GM23338 (cell line): ENCODE measurements at regions not wholly inside any gene's neighbourhood (a gene's known extent, or its start where the extent isn't known, plus 50 kb on each side); places are given as distances from the start of the nearest gene placed in this dataset.

ENCODE experiments used
- ATAC-seq: fragments of 200-7000 bp; cut with Tn5 transposase; 3 replicates; pipeline ENCODE4 v1.9.1; 2020
- DNase-seq: peaks from one replicate; pipeline ENCODE4 v3.0.0-alpha.2; 2015; ENCODE audit warnings: low spot score
- H2AFZ ChIP-seq: fragments of 200-600 bp; sonication (generic); 2 replicates; pipeline ENCODE4 v1.8.0; 2016; ENCODE audit warnings: antibody characterized with exemption, mild to moderate bottlenecking, moderate library complexity
- H3F3A ChIP-seq: fragments of 200-600 bp; sonication (generic); replicated peaks from 2 replicates; pipeline ENCODE4 v1.8.0; 2017; ENCODE audit warnings: antibody characterized with exemption, mixed run types, low read depth
- H3K27ac ChIP-seq: fragments of 200-600 bp; sonication (generic); 2 replicates; pipeline ENCODE4 v1.6.1; 2016; ENCODE audit warnings: low read depth
- H3K27me3 ChIP-seq: fragments of 200-600 bp; sonication (generic); 2 replicates; pipeline ENCODE4 v1.8.0; 2016; ENCODE audit warnings: mild to moderate bottlenecking, mixed run types, moderate library complexity; ENCODE audit not compliant: insufficient read depth
- H3K36me3 ChIP-seq: fragments of 200-600 bp; sonication (generic); 2 replicates; pipeline ENCODE4 v1.8.0; 2016; ENCODE audit warnings: mild to moderate bottlenecking; ENCODE audit not compliant: insufficient read depth
- H3K4me1 ChIP-seq: fragments of 200-600 bp; sonication (generic); 2 replicates; pipeline ENCODE4 v1.8.0; 2016; ENCODE audit warnings: mild to moderate bottlenecking, moderate library complexity; ENCODE audit not compliant: insufficient read depth
- H3K4me2 ChIP-seq: fragments of 200-600 bp; sonication (generic); 2 replicates; pipeline ENCODE4 v1.7.1; 2017; ENCODE audit warnings: mixed run types
- H3K4me3 ChIP-seq: fragments of 200-600 bp; sonication (generic); 2 replicates; pipeline ENCODE4 v1.6.1; 2016; ENCODE audit warnings: mixed run types
- H3K79me2 ChIP-seq: fragments of 200-600 bp; sonication (generic); replicated peaks from 2 replicates; pipeline ENCODE4 v1.8.0; 2017; ENCODE audit warnings: mild to moderate bottlenecking; ENCODE audit not compliant: insufficient read depth
- H3K9me2 ChIP-seq: fragments of 200-600 bp; sonication (generic); 2 replicates; pipeline ENCODE4 v1.8.0; 2017; ENCODE audit not compliant: insufficient read depth
- H4K20me1 ChIP-seq: fragments of 200-600 bp; sonication (generic); replicated peaks from 2 replicates; pipeline ENCODE4 v1.8.0; 2017; ENCODE audit warnings: mild to moderate bottlenecking; ENCODE audit not compliant: insufficient read depth
- H3K27ac Mint-ChIP-seq: 2 replicates; pipeline ENCODE4 v1.8.0; 2020; ENCODE audit warnings: inconsistent platforms, mild to moderate bottlenecking, moderate library complexity, mixed read lengths
- H3K27me3 Mint-ChIP-seq: 3 replicates; pipeline ENCODE4 v1.8.0; 2022; ENCODE audit warnings: low read depth, mild to moderate bottlenecking, moderate library complexity, mixed read lengths, inconsistent platforms; ENCODE audit not compliant: insufficient read depth, poor library complexity
- H3K36me3 Mint-ChIP-seq: 3 replicates; pipeline ENCODE4 v1.8.0; 2021; ENCODE audit warnings: low read depth, mild to moderate bottlenecking, inconsistent platforms, moderate library complexity, mixed read lengths
- H3K4me1 Mint-ChIP-seq: 3 replicates; pipeline ENCODE4 v1.8.0; 2020; ENCODE audit warnings: mild to moderate bottlenecking, inconsistent platforms, mixed read lengths
- H3K4me3 Mint-ChIP-seq: 3 replicates; pipeline ENCODE4 v1.8.0; 2021; ENCODE audit warnings: moderate library complexity, mild to moderate bottlenecking, inconsistent platforms, mixed read lengths
- H3K9me3 Mint-ChIP-seq: 3 replicates; pipeline ENCODE4 v1.8.0; 2020; ENCODE audit warnings: moderate library complexity, mild to moderate bottlenecking, inconsistent platforms, mixed read lengths
- CREB1 ChIP-seq: fragments of 250-450 bp; sonication (Bioruptor Pico); IDR thresholded peaks from 2 replicates; pipeline ENCODE4 v1.5.0; 2020; ENCODE audit warnings: low read depth, mild to moderate bottlenecking, moderate library complexity
- EZH2 ChIP-seq: fragments of 200-600 bp; sonication (generic); IDR thresholded peaks from one replicate; pipeline ENCODE4 v1.8.0; 2017; ENCODE audit warnings: antibody characterized with exemption, mild to moderate bottlenecking, low read depth; ENCODE audit not compliant: unreplicated experiment
- EZH2phosphoT487 ChIP-seq: fragments of 200-600 bp; sonication (generic); IDR thresholded peaks from one replicate; pipeline ENCODE4 v1.8.1; 2018; ENCODE audit warnings: antibody characterized with exemption; ENCODE audit not compliant: unreplicated experiment
- JUNB ChIP-seq: IDR thresholded peaks from one replicate; pipeline ENCODE4 v1.6.1; 2016; ENCODE audit warnings: antibody characterized with exemption; ENCODE audit not compliant: unreplicated experiment
- NANOG ChIP-seq: IDR thresholded peaks from 2 replicates; pipeline ENCODE4 v1.6.1; 2016; ENCODE audit warnings: antibody characterized with exemption, borderline replicate concordance
- POLR2AphosphoS5 ChIP-seq: IDR thresholded peaks from 2 replicates; pipeline ENCODE4 v1.6.1; 2016; ENCODE audit warnings: antibody characterized with exemption, low read depth
- STAT1 ChIP-seq: IDR thresholded peaks from one replicate; pipeline ENCODE4 v1.6.1; 2016; ENCODE audit warnings: antibody characterized with exemption; ENCODE audit not compliant: unreplicated experiment
- ZNF114 ChIP-seq: fragments of 250-450 bp; sonication (Bioruptor Pico); IDR thresholded peaks from 2 replicates; pipeline ENCODE4 v1.5.0; 2020; ENCODE audit warnings: mild to moderate bottlenecking, moderate library complexity
- ZNF331 ChIP-seq: fragments of 250-450 bp; sonication (Bioruptor Pico); IDR thresholded peaks from 2 replicates; pipeline ENCODE4 v1.5.0; 2020; ENCODE audit warnings: low read depth, mild to moderate bottlenecking, moderate library complexity
- TF ChIP-seq, protein P1 (sequence below): fragments of 250-450 bp; sonication (Bioruptor Pico); IDR thresholded peaks from 2 replicates; pipeline ENCODE4 v1.5.0; 2020; ENCODE audit warnings: mild to moderate bottlenecking, moderate library complexity
- TF ChIP-seq, protein P2 (sequence below): IDR thresholded peaks from one replicate; pipeline ENCODE4 v1.6.1; 2018; ENCODE audit warnings: antibody characterized with exemption; ENCODE audit not compliant: unreplicated experiment
- TF ChIP-seq, protein P3 (sequence below): IDR thresholded peaks from 2 replicates; pipeline ENCODE4 v1.6.1; 2016; ENCODE audit warnings: antibody characterized with exemption
- TF ChIP-seq, protein P4 (sequence below), 2 experiments: fragments of 200-600 bp in 1 of 2; sonication (generic) in 1 of 2; conservative IDR thresholded peaks; 2 replicates each; pipeline versions ENCODE4 v1.5.1 to v1.6.1; 2016 to 2017; ENCODE audit warnings: antibody characterized with exemption in 2 of 2, low read depth in 2 of 2, mild to moderate bottlenecking in 2 of 2, moderate library complexity in 1 of 2

DNA sequence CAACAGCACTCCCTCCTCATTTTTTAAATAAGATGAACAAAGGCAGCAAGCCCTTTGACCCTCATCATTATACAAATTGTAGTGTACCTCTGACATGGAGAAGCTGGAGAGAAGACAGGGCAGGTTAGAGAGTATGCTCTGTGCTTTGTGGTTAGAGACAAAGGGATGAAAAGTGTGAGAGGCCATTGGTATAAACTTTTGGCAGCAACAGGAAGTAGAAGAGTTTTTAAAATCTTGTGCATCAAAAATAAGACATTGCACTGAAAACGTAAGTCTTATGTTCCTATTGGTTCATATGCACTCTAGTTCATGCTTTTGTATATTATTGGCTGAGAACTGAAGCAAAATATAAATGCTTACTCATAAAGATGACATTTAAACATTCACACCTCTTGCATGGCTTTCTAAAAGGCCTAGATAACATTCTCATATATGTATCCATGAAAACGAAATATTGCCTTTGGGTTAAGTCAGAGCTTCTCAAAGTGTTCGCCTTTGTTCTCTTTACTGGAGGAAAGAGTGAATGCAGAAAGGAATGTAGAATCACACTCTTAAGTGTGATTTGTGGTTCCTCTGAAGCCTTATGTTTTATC, 158.0 kb downstream of the PALM2AKAP2 start:
- H3K27me3 Mint-ChIP-seq, result no peaks in the 10 kb centered on the region
- Histone ChIP-seq H4K20me1 (no peaks in the 10 kb centered on the region), H3K27me3 (no peaks in the 10 kb centered on the region), H3K36me3 (no peaks in the 10 kb centered on the region), H2AFZ (no peak overlapping the region), H3K4me2 (no peak overlapping the region), H3K4me3 (no peak overlapping the region), H3F3A (no peaks in the 10 kb centered on the region), H3K27ac (no peak overlapping the region), H3K9me2 (0 out of 2 replicates have a peak, but pooled peaks cover 2% of the 10 kb centered on the region), H3K4me1 (no peaks in the 10 kb centered on the region), H3K79me2 (no peaks in the 10 kb centered on the region)
- H3K9me3 Mint-ChIP-seq, result no peaks in the 10 kb centered on the region
- ATAC-seq (no peak), DNase-seq (no peak)
- no peak overlapping the region for H3K27ac Mint-ChIP-seq
- no peak overlapping the region for H3K4me3 Mint-ChIP-seq
- no peaks in the 10 kb centered on the region for H3K36me3 Mint-ChIP-seq
- TF ChIP-seq, protein P1, sequence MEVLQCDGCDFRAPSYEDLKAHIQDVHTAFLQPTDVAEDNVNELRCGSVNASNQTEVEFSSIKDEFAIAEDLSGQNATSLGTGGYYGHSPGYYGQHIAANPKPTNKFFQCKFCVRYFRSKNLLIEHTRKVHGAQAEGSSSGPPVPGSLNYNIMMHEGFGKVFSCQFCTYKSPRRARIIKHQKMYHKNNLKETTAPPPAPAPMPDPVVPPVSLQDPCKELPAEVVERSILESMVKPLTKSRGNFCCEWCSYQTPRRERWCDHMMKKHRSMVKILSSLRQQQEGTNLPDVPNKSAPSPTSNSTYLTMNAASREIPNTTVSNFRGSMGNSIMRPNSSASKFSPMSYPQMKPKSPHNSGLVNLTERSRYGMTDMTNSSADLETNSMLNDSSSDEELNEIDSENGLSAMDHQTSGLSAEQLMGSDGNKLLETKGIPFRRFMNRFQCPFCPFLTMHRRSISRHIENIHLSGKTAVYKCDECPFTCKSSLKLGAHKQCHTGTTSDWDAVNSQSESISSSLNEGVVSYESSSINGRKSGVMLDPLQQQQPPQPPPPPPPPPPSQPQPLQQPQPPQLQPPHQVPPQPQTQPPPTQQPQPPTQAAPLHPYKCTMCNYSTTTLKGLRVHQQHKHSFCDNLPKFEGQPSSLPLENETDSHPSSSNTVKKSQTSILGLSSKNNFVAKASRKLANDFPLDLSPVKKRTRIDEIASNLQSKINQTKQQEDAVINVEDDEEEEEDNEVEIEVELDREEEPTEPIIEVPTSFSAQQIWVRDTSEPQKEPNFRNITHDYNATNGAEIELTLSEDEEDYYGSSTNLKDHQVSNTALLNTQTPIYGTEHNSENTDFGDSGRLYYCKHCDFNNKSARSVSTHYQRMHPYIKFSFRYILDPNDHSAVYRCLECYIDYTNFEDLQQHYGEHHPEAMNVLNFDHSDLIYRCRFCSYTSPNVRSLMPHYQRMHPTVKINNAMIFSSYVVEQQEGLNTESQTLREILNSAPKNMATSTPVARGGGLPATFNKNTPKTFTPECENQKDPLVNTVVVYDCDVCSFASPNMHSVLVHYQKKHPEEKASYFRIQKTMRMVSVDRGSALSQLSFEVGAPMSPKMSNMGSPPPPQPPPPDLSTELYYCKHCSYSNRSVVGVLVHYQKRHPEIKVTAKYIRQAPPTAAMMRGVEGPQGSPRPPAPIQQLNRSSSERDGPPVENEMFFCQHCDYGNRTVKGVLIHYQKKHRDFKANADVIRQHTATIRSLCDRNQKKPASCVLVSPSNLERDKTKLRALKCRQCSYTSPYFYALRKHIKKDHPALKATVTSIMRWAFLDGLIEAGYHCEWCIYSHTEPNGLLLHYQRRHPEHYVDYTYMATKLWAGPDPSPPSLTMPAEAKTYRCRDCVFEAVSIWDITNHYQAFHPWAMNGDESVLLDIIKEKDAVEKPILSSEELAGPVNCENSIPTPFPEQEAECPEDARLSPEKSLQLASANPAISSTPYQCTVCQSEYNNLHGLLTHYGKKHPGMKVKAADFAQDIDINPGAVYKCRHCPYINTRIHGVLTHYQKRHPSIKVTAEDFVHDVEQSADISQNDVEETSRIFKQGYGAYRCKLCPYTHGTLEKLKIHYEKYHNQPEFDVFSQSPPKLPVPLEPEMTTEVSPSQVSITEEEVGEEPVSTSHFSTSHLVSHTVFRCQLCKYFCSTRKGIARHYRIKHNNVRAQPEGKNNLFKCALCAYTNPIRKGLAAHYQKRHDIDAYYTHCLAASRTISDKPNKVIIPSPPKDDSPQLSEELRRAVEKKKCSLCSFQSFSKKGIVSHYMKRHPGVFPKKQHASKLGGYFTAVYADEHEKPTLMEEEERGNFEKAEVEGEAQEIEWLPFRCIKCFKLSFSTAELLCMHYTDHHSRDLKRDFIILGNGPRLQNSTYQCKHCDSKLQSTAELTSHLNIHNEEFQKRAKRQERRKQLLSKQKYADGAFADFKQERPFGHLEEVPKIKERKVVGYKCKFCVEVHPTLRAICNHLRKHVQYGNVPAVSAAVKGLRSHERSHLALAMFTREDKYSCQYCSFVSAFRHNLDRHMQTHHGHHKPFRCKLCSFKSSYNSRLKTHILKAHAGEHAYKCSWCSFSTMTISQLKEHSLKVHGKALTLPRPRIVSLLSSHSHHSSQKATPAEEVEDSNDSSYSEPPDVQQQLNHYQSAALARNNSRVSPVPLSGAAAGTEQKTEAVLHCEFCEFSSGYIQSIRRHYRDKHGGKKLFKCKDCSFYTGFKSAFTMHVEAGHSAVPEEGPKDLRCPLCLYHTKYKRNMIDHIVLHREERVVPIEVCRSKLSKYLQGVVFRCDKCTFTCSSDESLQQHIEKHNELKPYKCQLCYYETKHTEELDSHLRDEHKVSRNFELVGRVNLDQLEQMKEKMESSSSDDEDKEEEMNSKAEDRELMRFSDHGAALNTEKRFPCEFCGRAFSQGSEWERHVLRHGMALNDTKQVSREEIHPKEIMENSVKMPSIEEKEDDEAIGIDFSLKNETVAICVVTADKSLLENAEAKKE (CRISPR knock-in tag), result no peak
- no peak for TF ChIP-seq POLR2AphosphoS5
- no peak for TF ChIP-seq CREB1 (CRISPR knock-in tag)
- no peak for TF ChIP-seq ZNF114 (CRISPR knock-in tag)
- no peak for TF ChIP-seq EZH2
- TF ChIP-seq, protein P2, sequence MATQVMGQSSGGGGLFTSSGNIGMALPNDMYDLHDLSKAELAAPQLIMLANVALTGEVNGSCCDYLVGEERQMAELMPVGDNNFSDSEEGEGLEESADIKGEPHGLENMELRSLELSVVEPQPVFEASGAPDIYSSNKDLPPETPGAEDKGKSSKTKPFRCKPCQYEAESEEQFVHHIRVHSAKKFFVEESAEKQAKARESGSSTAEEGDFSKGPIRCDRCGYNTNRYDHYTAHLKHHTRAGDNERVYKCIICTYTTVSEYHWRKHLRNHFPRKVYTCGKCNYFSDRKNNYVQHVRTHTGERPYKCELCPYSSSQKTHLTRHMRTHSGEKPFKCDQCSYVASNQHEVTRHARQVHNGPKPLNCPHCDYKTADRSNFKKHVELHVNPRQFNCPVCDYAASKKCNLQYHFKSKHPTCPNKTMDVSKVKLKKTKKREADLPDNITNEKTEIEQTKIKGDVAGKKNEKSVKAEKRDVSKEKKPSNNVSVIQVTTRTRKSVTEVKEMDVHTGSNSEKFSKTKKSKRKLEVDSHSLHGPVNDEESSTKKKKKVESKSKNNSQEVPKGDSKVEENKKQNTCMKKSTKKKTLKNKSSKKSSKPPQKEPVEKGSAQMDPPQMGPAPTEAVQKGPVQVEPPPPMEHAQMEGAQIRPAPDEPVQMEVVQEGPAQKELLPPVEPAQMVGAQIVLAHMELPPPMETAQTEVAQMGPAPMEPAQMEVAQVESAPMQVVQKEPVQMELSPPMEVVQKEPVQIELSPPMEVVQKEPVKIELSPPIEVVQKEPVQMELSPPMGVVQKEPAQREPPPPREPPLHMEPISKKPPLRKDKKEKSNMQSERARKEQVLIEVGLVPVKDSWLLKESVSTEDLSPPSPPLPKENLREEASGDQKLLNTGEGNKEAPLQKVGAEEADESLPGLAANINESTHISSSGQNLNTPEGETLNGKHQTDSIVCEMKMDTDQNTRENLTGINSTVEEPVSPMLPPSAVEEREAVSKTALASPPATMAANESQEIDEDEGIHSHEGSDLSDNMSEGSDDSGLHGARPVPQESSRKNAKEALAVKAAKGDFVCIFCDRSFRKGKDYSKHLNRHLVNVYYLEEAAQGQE, result no peak
- no peak for TF ChIP-seq STAT1
- TF ChIP-seq ZNF331 (CRISPR knock-in tag), result no peak
- no peak for TF ChIP-seq EZH2phosphoT487
- TF ChIP-seq, protein P3, sequence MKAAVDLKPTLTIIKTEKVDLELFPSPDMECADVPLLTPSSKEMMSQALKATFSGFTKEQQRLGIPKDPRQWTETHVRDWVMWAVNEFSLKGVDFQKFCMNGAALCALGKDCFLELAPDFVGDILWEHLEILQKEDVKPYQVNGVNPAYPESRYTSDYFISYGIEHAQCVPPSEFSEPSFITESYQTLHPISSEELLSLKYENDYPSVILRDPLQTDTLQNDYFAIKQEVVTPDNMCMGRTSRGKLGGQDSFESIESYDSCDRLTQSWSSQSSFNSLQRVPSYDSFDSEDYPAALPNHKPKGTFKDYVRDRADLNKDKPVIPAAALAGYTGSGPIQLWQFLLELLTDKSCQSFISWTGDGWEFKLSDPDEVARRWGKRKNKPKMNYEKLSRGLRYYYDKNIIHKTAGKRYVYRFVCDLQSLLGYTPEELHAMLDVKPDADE, result no peak
- TF ChIP-seq NANOG, result no peak
- no peak for TF ChIP-seq JUNB
- TF ChIP-seq, protein P4, sequence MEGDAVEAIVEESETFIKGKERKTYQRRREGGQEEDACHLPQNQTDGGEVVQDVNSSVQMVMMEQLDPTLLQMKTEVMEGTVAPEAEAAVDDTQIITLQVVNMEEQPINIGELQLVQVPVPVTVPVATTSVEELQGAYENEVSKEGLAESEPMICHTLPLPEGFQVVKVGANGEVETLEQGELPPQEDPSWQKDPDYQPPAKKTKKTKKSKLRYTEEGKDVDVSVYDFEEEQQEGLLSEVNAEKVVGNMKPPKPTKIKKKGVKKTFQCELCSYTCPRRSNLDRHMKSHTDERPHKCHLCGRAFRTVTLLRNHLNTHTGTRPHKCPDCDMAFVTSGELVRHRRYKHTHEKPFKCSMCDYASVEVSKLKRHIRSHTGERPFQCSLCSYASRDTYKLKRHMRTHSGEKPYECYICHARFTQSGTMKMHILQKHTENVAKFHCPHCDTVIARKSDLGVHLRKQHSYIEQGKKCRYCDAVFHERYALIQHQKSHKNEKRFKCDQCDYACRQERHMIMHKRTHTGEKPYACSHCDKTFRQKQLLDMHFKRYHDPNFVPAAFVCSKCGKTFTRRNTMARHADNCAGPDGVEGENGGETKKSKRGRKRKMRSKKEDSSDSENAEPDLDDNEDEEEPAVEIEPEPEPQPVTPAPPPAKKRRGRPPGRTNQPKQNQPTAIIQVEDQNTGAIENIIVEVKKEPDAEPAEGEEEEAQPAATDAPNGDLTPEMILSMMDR (conservative IDR thresholded peaks at IDR 0.05; ENCODE audit: low read depth in 2 of 2), result no peak
- peaks cover 9% of the 10 kb centered on the region; the same call in 2 of the 3 replicates for H3K4me1 Mint-ChIP-seq
